ENCODE measurements at regions not wholly inside any gene's neighbourhood (a gene's known extent, or its start where the extent isn't known, plus 50 kb on each side); places are given as distances from the start of the nearest gene placed in this dataset.
A peak's percentile ranks its signal among the peaks of the same experiment; 100 is the strongest.

- no peak for DNase-seq
These were observed 129.3 kb upstream of the FLRT2 start for GRCh38 chr14:85400678-85401077.

GRCh38 chr14:85401384-85401783 is 128.6 kb upstream of the FLRT2 start:
- no peak for DNase-seq

- no peak for DNase-seq
These were observed 127.3 kb upstream of the FLRT2 start for GRCh38 chr14:85402569-85403162.

- no peak for DNase-seq
These were observed 120.3 kb upstream of the FLRT2 start for GRCh38 chr14:85409481-85410210.

- DNase-seq: no peak
These were observed 117.2 kb upstream of the FLRT2 start for GRCh38 chr14:85412756-85413155.

- no peak for DNase-seq
These were observed 116.0 kb upstream of the FLRT2 start for GRCh38 chr14:85413836-85414526.

- peak; percentile 3 for DNase-seq
These were observed 114.8 kb upstream of the FLRT2 start for GRCh38 chr14:85415015-85415712.

- DNase-seq: no peak
These were observed 113.2 kb upstream of the FLRT2 start for GRCh38 chr14:85416771-85417170.

GRCh38 chr14:85417396-85417795 is 112.5 kb upstream of the FLRT2 start:
- no peak for DNase-seq

GRCh38 chr14:85418721-85419120 is 111.2 kb upstream of the FLRT2 start:
- no peak for DNase-seq

- DNase-seq: no peak
These were observed 109.7 kb upstream of the FLRT2 start for GRCh38 chr14:85420278-85420677.

GRCh38 chr14:85420707-85421106 is 109.2 kb upstream of the FLRT2 start:
- no peak for DNase-seq

GRCh38 chr14:85421186-85421877 is 108.6 kb upstream of the FLRT2 start:
- no peak for DNase-seq

- DNase-seq: no peak
These were observed 106.1 kb upstream of the FLRT2 start for GRCh38 chr14:85423889-85424288.

GRCh38 chr14:85425507-85425906 is 104.4 kb upstream of the FLRT2 start:
- DNase-seq: no peak

- DNase-seq: no peak
These were observed 103.6 kb upstream of the FLRT2 start for GRCh38 chr14:85426068-85426935.

GRCh38 chr14:85428926-85429325 is 101.0 kb upstream of the FLRT2 start:
- DNase-seq: no peak

GRCh38 chr14:85437148-85437547 is 92.8 kb upstream of the FLRT2 start:
- no peak for DNase-seq

GRCh38 chr14:85438001-85438400 is 91.9 kb upstream of the FLRT2 start:
- DNase-seq: no peak

- no peak for DNase-seq
These were observed 91.4 kb upstream of the FLRT2 start for GRCh38 chr14:85438481-85438942.

- no peak for DNase-seq
These were observed 90.1 kb upstream of the FLRT2 start for GRCh38 chr14:85439696-85440328.
